ENCODE measurements at regions not wholly inside any gene's neighbourhood (a gene's known extent, or its start where the extent isn't known, plus 50 kb on each side); places are given as distances from the start of the nearest gene placed in this dataset.
"Not testable (repeated sequence)": the region's sequence is repeated elsewhere in the genome, so short reads cannot be mapped to it uniquely, and the experiment has no call there.

DNA sequence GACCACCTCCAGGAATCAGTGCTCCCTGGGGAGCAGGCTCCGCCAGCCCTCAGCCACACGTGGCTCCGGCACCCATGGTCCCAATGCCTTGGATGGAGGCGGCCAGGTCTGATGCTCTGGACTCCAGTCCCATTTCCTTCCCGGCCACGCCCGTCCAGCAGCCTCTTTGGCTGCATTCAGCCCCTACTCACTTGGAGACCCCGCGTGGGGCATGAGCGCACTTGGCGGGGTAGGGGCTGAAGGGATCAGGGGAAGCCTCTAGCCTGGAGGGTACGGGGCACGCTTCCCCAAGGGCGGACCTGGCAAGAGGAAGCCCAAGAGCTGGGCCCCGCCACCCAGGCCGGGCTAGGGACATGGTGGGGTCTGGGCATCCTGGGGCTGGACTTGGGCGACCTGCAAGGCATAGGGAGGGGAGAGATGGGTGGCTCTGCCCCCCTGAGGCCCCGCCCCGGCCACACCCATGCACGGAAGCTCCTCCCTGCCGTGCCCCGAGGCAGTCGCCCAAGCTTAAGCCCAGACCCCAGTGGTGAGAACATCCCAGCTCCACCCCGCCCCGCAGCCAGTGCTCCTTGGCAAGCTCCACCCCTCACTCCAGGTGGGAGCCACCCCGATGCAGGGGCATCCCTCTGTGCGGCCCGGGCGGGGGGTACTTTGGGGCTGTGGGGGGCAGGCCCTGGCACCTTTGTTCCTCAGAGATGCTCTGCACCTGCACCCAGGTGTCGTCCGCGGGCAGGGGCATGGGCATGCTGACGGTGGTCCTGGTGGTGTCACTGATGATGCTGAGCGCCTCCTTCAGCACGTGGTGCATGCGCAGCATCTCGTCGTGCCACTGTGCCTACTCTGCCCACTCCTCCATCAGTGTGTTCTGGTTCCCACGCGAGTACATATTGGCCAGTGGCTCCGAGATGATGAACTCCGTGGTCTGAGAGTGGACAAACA lies 163.5 kb downstream of the GOLGA6L4 start:
- Mint-ChIP-seq H3K27me3 (peaks cover 0 to 50% of the 10 kb centered on the region in 2 donors), H3K27ac (no peak overlapping the region), H3K4me3 (no peak overlapping the region), H3K36me3 (ENCODE audit: insufficient read depth) (no peaks in the 10 kb centered on the region), H3K9me3 (no peaks in the 10 kb centered on the region), H3K4me1 (ENCODE audit: low read depth in 2 of 2) (no peaks in the 10 kb centered on the region)
- DNase-seq (no peak), ATAC-seq (replicated peaks) (no peak)

DNA sequence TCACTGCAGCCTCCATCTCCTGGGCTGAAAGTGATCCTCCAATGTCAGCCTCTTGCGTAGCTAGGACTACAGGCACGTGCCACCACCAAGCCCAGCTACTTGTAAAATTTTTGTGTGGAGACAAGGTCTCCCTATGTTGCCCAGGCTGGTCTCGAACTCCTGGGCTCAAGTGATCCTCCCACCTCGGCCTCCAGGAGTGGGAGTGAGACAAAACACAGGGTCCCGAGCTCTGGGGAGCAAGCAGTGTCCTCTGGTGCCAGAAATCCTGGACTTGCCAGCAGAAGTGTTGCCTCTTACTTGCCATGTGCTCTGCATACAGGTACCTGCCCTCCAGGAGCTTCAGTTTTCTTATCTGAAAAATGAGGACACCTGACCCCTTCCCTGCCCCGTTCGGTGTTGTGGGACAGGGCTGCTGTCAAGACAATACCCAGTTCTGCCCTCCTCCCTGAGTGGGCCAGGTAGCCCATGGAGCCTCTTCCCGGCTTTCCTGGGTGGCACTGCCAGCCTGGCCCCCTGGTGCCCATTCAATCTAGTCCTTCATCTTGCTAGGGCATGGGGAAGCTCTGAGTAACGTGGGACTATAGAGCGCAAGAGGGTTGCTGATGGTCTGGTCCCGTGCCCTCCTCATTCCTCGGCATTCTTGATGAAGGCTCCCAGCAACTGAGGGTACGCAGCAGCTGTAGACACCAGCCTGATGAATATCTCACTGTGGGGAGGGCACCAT lies 164.6 kb downstream of the GOLGA6L4 start:
- Mint-ChIP-seq H3K27me3 (peaks cover 0 to 38% of the 10 kb centered on the region in 2 donors), H3K27ac (no peak overlapping the region), H3K4me1 (ENCODE audit: low read depth in 2 of 2) (no peaks in the 10 kb centered on the region), H3K4me3 (no peak overlapping the region), H3K9me3 (no peaks in the 10 kb centered on the region), H3K36me3 (ENCODE audit: insufficient read depth) (no peaks in the 10 kb centered on the region)
- ATAC-seq (replicated peaks) (no peak), DNase-seq (no peak)

DNA sequence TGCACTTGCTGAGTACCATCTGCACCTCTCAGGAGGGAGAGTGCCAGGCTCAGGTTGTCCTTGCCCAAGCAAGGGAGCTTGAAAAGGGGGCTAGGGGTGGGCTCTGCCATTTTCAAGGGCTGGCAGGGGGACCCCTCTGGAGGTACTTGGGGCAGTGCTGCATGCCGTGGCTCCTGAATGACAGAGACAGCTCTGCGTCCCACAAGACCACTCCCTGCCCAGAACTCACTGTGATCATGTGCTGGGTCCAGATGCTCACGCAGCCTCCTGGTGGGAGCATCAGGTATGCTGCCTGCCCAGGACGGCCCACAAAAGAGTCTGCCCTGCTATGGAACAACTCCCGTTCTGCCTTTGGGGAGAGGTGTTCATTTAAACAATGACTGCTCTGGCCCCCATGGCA lies 165.2 kb downstream of the GOLGA6L4 start:
- no peaks in the 10 kb centered on the region for H3K9me3 Mint-ChIP-seq
- no peak overlapping the region for H3K4me3 Mint-ChIP-seq
- no peaks in the 10 kb centered on the region for H3K36me3 Mint-ChIP-seq (ENCODE audit: insufficient read depth)
- peaks cover 0 to 32% of the 10 kb centered on the region in 2 donors for H3K27me3 Mint-ChIP-seq
- ATAC-seq (replicated peaks) (no peak), DNase-seq (no peak)
- H3K4me1 Mint-ChIP-seq (ENCODE audit: low read depth in 2 of 2): no peaks in the 10 kb centered on the region
- no peak overlapping the region for H3K27ac Mint-ChIP-seq

DNA sequence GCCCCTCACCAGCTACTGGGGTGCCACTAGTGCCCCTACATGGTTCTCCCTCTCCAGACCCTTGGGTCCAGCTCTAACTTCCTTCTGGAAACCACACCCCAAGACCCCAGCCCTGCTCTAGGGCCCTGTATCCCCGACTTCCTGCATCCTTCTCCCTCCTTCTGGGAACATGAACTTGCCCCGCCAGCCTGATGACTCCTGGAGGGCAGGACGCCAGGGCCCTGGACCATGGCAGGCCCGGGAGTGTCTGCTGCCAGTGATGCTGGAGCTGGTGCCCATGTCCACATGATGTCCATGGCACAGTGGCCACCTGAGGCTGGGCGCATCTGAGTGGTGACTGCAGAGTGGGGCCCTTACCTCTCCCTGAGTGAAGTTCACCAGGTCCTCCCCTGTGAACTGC lies 165.9 kb downstream of the GOLGA6L4 start:
- H3K27ac Mint-ChIP-seq; H3K36me3 Mint-ChIP-seq (ENCODE audit: insufficient read depth); H3K4me3 Mint-ChIP-seq; DNase-seq; H3K4me1 Mint-ChIP-seq (ENCODE audit: low read depth in 2 of 2); ATAC-seq (replicated peaks); H3K9me3 Mint-ChIP-seq: not testable (repeated sequence)
- H3K27me3 Mint-ChIP-seq: peaks cover 0 to 28% of the 10 kb centered on the region in 2 donors

DNA sequence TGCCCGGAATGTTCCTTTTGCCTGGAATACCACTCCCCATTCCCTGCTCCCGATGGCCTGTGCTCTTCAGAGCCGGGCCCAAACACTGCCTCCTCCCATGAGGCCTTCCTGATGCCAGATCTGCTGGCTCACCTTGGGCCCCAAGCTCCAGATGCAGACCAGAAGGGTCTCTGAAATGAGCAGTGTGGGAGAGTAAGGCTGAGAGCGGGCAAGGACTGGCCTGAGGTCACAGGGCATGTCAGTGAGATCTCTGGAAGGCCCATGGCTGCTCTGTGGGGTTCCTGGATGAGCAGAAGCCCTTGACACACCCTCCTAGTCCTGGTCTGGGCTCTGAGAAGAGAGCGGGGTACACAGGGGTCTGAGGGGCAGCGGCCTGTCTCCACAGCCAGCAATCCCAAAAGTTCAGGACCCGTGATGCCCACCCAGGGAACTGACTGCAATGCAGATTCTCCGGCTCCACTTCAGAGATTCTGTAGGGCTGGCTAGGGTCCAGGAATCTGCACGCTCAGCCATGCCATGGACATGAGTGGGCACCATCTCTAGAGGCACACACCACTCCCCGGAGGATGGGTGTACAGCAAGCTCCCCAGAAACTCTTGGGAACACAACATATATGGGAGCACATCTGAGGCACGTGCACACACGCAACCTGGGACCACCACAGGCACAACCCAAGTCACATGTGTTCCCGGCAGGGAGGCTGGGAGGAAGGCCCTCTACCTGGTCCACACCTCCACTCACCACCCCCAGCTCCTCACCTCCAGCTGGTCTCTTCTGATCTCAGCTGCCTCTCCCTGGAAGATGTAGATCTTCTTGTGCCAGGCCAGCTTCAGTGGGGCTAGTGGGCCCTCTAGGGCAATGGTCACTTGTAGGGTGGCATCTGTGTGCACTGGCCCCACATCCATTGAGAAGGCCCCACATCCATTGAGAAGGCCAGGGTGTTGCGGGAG lies 166.6 kb downstream of the GOLGA6L4 start:
- not testable (repeated sequence) for ATAC-seq (replicated peaks); H3K36me3 Mint-ChIP-seq (ENCODE audit: insufficient read depth); H3K27ac Mint-ChIP-seq; H3K4me1 Mint-ChIP-seq (ENCODE audit: low read depth in 2 of 2); DNase-seq; H3K4me3 Mint-ChIP-seq; H3K9me3 Mint-ChIP-seq
- H3K27me3 Mint-ChIP-seq: peaks cover 0 to 24% of the 10 kb centered on the region in 2 donors

DNA sequence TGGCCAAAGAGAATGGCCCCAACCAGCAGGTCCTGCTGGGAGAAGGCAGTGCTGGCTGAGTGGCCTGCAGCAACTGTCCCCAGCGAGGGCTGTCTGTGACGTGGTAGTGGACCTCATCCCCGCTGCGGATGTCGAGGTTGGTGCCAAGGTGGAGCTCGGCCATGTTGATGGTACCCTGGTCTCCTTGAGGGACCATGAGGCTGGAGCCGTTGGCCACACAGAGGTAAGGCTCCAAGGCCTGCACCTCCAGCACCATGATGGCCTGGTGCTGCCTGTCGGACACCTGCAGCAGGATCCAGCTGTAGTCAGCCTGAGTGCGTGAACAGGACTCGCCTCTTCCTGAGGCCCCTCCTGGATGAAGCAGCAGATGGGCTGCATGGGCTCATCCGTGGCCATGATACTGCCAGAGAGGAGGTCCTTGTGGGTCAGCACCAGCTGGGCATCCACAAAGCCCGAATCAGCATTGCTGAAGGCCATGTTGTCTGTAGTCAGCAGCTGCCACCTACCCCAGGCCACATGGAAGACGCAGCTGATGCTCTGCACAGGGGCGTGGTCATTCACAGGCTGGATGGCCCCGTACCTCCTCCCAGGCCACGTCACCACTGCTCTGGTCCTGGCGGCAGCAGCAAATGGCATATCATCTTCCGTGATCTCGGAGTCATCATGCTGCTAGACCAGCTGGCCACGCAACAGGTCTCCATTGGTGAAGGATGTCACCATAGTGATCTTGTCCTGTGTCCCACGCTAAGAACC lies 167.5 kb downstream of the GOLGA6L4 start:
- no peaks in the 10 kb centered on the region for H3K36me3 Mint-ChIP-seq (ENCODE audit: insufficient read depth)
- H3K4me1 Mint-ChIP-seq (ENCODE audit: low read depth in 2 of 2): no peaks in the 10 kb centered on the region
- H3K9me3 Mint-ChIP-seq: no peaks in the 10 kb centered on the region
- peaks cover 0 to 15% of the 10 kb centered on the region in 2 donors for H3K27me3 Mint-ChIP-seq
- DNase-seq (no peak), ATAC-seq (replicated peaks) (no peak)
- H3K4me3 Mint-ChIP-seq: no peak overlapping the region
- no peak overlapping the region for H3K27ac Mint-ChIP-seq

DNA sequence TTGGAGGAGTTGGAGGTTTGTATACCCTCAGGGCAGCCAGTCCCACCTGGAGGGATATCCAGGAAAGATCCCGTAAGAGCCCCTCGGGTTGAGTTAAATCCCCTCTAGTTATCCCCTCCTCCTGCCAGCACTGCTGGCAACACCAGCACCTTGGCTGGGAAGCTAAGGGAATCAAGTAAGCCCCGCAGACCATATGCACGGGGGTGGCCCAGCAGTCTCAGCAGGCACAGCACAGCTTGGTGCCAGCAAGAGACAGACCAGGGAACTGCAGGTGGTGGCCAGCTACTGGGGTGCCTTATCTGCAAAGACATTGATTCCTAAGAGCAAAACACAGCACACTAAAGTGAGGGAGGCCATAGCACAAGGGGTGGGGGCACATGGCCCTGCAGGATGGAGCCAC lies 173.8 kb downstream of the GOLGA6L4 start:
- not testable (repeated sequence) for H3K27ac Mint-ChIP-seq; H3K4me3 Mint-ChIP-seq; H3K4me1 Mint-ChIP-seq (ENCODE audit: low read depth in 2 of 2); H3K27me3 Mint-ChIP-seq; ATAC-seq (replicated peaks); H3K9me3 Mint-ChIP-seq; DNase-seq; H3K36me3 Mint-ChIP-seq (ENCODE audit: insufficient read depth)

DNA sequence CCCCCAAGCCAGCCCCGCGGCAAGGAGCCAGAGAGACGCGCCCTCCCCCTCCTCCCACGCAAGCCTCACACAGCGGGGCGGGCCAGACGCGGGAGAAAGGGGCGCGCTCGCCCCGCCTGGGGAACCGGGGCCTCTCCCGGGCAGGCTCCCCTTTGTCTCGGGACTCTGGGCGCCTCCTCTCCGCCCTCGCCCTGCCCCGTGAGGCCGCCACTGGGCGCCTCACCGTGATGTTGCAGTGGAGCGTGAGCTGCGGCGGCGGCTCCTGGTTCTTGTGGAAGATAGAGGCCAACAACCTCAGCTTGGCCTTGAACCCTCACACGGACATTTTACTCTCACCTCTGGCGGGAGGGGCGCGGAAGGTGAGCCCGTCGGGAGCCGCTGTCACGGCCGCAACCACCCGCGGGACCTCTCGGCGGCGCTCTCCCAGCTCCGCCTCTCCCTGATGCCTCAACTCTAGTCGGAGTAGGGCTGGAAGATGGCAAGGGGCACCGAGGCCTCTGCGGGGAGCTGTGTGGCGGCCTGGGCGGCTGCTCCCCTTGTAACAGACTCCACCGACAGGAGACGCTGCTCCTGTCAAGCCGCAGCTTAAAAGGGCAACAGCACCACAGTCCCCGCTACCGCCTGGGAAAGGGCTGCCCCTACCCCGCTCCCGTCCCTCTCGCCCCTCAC lies 179.2 kb upstream of the ZSCAN2 start:
- not testable (repeated sequence) for H3K27me3 Mint-ChIP-seq; ATAC-seq (replicated peaks); H3K36me3 Mint-ChIP-seq (ENCODE audit: insufficient read depth); H3K27ac Mint-ChIP-seq; DNase-seq; H3K4me1 Mint-ChIP-seq (ENCODE audit: low read depth in 2 of 2); H3K9me3 Mint-ChIP-seq; H3K4me3 Mint-ChIP-seq

DNA sequence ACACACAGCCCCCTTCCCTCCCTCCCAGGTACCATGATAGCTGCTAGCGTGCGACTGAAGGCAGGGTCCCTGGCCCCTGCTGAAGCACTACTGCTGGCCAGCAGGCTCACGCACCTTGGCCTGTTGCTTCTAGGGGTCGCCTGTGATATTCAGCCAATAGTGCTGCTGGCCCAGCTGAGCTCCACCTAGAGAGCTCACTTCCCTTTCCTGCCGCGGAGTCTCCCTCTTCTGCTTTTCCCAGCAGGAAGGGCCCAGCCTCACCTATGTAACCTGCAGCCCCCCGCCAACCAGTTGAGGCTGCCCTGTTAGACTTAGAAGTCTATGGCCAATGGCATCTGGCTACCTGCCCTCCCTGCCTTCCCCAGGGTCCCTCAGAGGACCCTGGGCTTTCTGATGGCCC lies 175.5 kb upstream of the ZSCAN2 start:
- ATAC-seq (replicated peaks): not testable (repeated sequence)

DNA sequence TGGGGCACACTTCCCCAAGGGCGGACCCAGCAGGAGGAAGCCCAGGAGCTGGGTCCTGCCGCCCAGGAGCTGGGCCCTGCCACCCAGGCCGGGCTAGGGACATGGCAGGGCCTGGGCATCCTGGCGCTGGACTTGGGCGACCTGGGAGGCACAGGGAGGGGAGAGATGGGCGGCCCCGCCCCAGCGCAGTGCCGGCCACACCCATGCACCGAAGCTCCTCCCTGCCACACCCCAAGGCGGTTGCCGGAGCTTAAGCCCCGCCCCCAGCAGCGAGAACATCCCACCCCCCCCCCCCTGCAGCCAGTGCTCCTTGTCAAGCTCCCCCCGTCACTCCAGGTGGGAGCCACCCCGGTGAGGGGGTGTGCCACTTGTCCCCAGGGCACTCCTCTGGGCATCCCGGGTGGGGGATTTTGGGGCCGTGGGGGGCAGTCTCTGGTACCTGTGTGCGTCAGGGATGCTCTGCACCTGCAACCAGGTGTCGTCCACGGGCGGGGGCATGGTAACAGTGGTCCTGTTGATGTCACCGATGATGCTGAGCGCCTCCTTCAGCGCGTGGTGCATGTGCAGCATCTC lies 127.4 kb upstream of the ZSCAN2 start:
- H3K27ac Mint-ChIP-seq; H3K4me3 Mint-ChIP-seq; H3K27me3 Mint-ChIP-seq; DNase-seq; H3K9me3 Mint-ChIP-seq; ATAC-seq (replicated peaks); H3K4me1 Mint-ChIP-seq (ENCODE audit: low read depth in 2 of 2); H3K36me3 Mint-ChIP-seq (ENCODE audit: insufficient read depth): not testable (repeated sequence)

More for the DNA sequence above, 175.5 kb upstream of the ZSCAN2 start:
- H3K27ac Mint-ChIP-seq; H3K4me3 Mint-ChIP-seq; H3K9me3 Mint-ChIP-seq; H3K36me3 Mint-ChIP-seq (ENCODE audit: insufficient read depth); H3K4me1 Mint-ChIP-seq (ENCODE audit: low read depth in 2 of 2); H3K27me3 Mint-ChIP-seq; DNase-seq: not testable (repeated sequence)

DNA sequence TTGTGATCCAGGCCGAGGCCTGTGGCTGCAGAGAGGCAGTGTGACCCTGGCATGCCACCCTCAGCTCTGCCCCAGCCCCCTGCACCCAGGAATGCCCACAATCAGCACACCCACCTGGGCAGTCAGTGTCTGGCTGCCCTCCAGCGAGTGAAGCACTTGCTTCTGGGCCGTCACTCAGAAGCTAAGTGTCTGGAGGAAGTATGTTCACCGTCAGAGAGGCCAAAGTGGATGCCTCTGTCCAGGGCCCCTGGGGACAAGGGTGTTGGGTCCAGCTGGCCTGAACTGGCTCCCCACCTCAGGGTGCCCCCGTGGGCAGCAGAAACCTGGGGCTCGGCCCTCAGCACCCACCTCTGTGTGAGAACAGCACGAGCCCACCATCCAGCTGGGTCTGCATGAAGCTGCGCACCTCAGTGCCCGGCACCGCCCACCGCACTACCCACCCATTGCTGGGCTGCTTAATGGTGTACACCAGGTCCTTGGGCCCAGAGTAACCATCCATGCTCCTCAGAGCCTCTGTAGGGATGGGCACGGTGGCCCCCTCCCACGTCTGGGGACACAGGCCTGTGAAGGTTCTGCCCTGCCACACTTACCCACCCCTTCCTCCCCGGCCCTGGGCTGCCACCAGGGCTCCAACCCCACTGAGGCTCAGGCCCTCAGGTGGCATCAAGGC lies 124.3 kb upstream of the ZSCAN2 start:
- H3K9me3 Mint-ChIP-seq; ATAC-seq (replicated peaks); DNase-seq; H3K27me3 Mint-ChIP-seq; H3K4me1 Mint-ChIP-seq (ENCODE audit: low read depth in 2 of 2); H3K4me3 Mint-ChIP-seq; H3K27ac Mint-ChIP-seq; H3K36me3 Mint-ChIP-seq (ENCODE audit: insufficient read depth): not testable (repeated sequence)

DNA sequence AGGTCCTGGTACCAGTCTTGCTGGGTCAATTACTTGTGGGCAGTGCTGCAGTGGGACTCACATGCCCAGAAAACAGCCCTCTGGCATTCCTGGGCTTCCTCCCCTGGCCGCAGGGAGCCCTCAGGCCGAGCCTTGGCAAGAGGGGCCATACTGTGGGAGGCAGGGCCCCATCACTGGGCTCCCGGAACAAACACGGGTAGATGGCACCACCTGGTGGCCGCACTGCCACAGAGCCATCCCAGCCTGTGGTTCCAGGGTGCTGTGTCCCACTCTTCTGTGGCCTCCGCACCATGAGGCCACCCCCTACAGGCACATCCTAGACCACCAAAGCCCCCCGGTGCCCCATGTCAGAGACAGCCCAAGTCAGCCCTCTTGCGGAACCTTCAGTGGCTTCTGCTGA lies 123.3 kb upstream of the ZSCAN2 start:
- H3K27ac Mint-ChIP-seq: not testable (repeated sequence)

More for the DNA sequence above, 123.3 kb upstream of the ZSCAN2 start:
- not testable (repeated sequence) for H3K9me3 Mint-ChIP-seq; H3K27me3 Mint-ChIP-seq; H3K4me3 Mint-ChIP-seq; H3K4me1 Mint-ChIP-seq (ENCODE audit: low read depth in 2 of 2); H3K36me3 Mint-ChIP-seq (ENCODE audit: insufficient read depth); DNase-seq
- ATAC-seq (replicated peaks): peak; percentile 85

Measured in effector memory CD8-positive, alpha-beta T cell (primary cell).